IPS-NIHi7 (cell line): ENCODE measurements at regions not wholly inside any gene's neighbourhood (a gene's known extent, or its start where the extent isn't known, plus 50 kb on each side); places are given as distances from the start of the nearest gene placed in this dataset.
"Not testable (repeated sequence)": the region's sequence is repeated elsewhere in the genome, so short reads cannot be mapped to it uniquely, and the experiment has no call there.

Experiments used
- DNase-seq: peaks from one replicate; pipeline ENCODE4 v3.0.0; 2012; ENCODE audit warnings: mixed read lengths; ENCODE audit errors: extremely low spot score

GRCh38 chr16:61432421-61432820 lies 603.8 kb downstream of the CDH8 start:
- DNase-seq: no peak

- DNase-seq: no peak
These were observed 615.1 kb downstream of the CDH8 start for GRCh38 chr16:61421111-61421510.

GRCh38 chr16:61419791-61420190 lies 616.4 kb downstream of the CDH8 start:
- peak; percentile 19 for DNase-seq

GRCh38 chr16:61418802-61419201 lies 617.4 kb downstream of the CDH8 start:
- DNase-seq: not testable (repeated sequence)

GRCh38 chr16:61415126-61415525 lies 621.1 kb downstream of the CDH8 start:
- no peak for DNase-seq

GRCh38 chr16:61413021-61413420 lies 623.2 kb downstream of the CDH8 start:
- no peak for DNase-seq

GRCh38 chr16:61412562-61412961 lies 623.7 kb downstream of the CDH8 start:
- DNase-seq: no peak

GRCh38 chr16:61409604-61410003 lies 626.6 kb downstream of the CDH8 start:
- no peak for DNase-seq

- no peak for DNase-seq
These were observed 632.9 kb downstream of the CDH8 start for GRCh38 chr16:61403386-61403785.

- no peak for DNase-seq
These were observed 644.3 kb downstream of the CDH8 start for GRCh38 chr16:61391896-61392295.

GRCh38 chr16:61390965-61391637 lies 645.1 kb downstream of the CDH8 start:
- no peak for DNase-seq

- DNase-seq: no peak
These were observed 650.7 kb downstream of the CDH8 start for GRCh38 chr16:61385392-61386071.

- no peak for DNase-seq
These were observed 653.8 kb downstream of the CDH8 start for GRCh38 chr16:61382435-61382834.

- DNase-seq: no peak
These were observed 656.9 kb downstream of the CDH8 start for GRCh38 chr16:61379311-61379710.

GRCh38 chr16:61374071-61374470 lies 662.2 kb downstream of the CDH8 start:
- no peak for DNase-seq

- DNase-seq: no peak
These were observed 664.4 kb downstream of the CDH8 start for GRCh38 chr16:61371881-61372280.

- DNase-seq: no peak
These were observed 664.9 kb downstream of the CDH8 start for GRCh38 chr16:61371388-61371787.

GRCh38 chr16:61370564-61370963 lies 665.7 kb downstream of the CDH8 start:
- DNase-seq: no peak

- peak; percentile 38 for DNase-seq
These were observed 670.2 kb downstream of the CDH8 start for GRCh38 chr16:61366006-61366405.

- no peak for DNase-seq
These were observed 671.2 kb downstream of the CDH8 start for GRCh38 chr16:61364990-61365389.

GRCh38 chr16:61362585-61362984 lies 673.7 kb downstream of the CDH8 start:
- DNase-seq: no peak

- no peak for DNase-seq
These were observed 691.4 kb downstream of the CDH8 start for GRCh38 chr16:61344791-61345190.

GRCh38 chr16:61332461-61332860 lies 703.8 kb downstream of the CDH8 start:
- DNase-seq: no peak

- no peak for DNase-seq
These were observed 712.2 kb downstream of the CDH8 start for GRCh38 chr16:61324044-61324443.
